Thyroid gland (tissue), 4 donors: ENCODE measurements at regions not wholly inside any gene's neighbourhood (a gene's known extent, or its start where the extent isn't known, plus 50 kb on each side); places are given as distances from the start of the nearest gene placed in this dataset.
A peak's percentile ranks its signal among the peaks of the same experiment; 100 is the strongest.

Experiments used
- DNase-seq, 2 donors: peaks; one replicate each; pipeline ENCODE4 v3.0.0-alpha.2; 2019
- H3K27ac ChIP-seq, 3 donors: fragments of 200-600 bp; sonication (generic); 1 replicate in 2 of 3; 2 replicates in 1 of 3; pipeline ENCODE4 v1.5.1; 2016 to 2019; ENCODE audit warnings: mild to moderate bottlenecking in 1 of 3, moderate library complexity in 1 of 3
- H3K27me3 ChIP-seq: fragments of 200-600 bp; sonication (generic); one replicate; pipeline ENCODE4 v1.5.1; 2019
- H3K36me3 ChIP-seq, 2 donors: fragments of 200-600 bp; sonication (generic); one replicate each; pipeline ENCODE4 v1.5.1; 2016 to 2019
- H3K4me1 ChIP-seq, 2 donors: fragments of 200-600 bp; sonication (generic); one replicate each; pipeline ENCODE4 v1.5.1; 2017 to 2019
- H3K4me3 ChIP-seq, 3 donors: fragments of 200-600 bp; sonication (generic); replicated peaks in 1 of 3; 1 replicate in 2 of 3; 2 replicates in 1 of 3; pipeline ENCODE4 v1.5.1; 2016; ENCODE audit warnings: mild to moderate bottlenecking in 1 of 3
- H3K9me3 ChIP-seq: fragments of 200-600 bp; sonication (generic); one replicate; pipeline ENCODE4 v1.5.1; 2017
- POLR2A ChIP-seq, 2 donors: fragments of 450-650 bp; IDR thresholded peaks; one replicate each; pipeline ENCODE4 v1.6.1; 2017; ENCODE audit warnings: antibody characterized with exemption in 2 of 2, mild to moderate bottlenecking in 2 of 2, moderate library complexity in 1 of 2
- WGBS, 2 donors: methylation state at CpG; one replicate each; pipeline ENCODE4 v1.1.5; 2017; 5-methylcytosine and 5-hydroxymethylcytosine counted together
- intact Hi-C: fragments of 100-400 bp; cut with DNase I; formaldehyde crosslinking; loops from one replicate; pipeline ENCODE4 v1.15.1; 2023
- TF ChIP-seq, protein P1 (sequence below), 6 experiments: fragments of 200-600 bp in 3 of 6; fragments of 450-650 bp in 3 of 6; sonication (generic) in 3 of 6; IDR thresholded peaks; one replicate each; pipeline ENCODE4 v1.5.1; 2016 to 2019; ENCODE audit warnings: antibody characterized with exemption in 6 of 6, mild to moderate bottlenecking in 2 of 6, inconsistent platforms in 1 of 6, moderate library complexity in 1 of 6

- DNase-seq, result peak in 1 of 2 donors; percentile 6
- peak overlapping the region in 1 of 3 donors; percentile 36 for H3K27ac ChIP-seq
Observed at GRCh38 chr4:147340111-147340510, 140.8 kb upstream of the EDNRA start.

GRCh38 chr4:147340591-147341120 is 140.2 kb upstream of the EDNRA start:
- H3K9me3 ChIP-seq, result no peaks in the 10 kb centered on the region
- no peak for TF ChIP-seq POLR2A (IDR thresholded peaks at IDR 0.05)
- TF ChIP-seq, protein P1, sequence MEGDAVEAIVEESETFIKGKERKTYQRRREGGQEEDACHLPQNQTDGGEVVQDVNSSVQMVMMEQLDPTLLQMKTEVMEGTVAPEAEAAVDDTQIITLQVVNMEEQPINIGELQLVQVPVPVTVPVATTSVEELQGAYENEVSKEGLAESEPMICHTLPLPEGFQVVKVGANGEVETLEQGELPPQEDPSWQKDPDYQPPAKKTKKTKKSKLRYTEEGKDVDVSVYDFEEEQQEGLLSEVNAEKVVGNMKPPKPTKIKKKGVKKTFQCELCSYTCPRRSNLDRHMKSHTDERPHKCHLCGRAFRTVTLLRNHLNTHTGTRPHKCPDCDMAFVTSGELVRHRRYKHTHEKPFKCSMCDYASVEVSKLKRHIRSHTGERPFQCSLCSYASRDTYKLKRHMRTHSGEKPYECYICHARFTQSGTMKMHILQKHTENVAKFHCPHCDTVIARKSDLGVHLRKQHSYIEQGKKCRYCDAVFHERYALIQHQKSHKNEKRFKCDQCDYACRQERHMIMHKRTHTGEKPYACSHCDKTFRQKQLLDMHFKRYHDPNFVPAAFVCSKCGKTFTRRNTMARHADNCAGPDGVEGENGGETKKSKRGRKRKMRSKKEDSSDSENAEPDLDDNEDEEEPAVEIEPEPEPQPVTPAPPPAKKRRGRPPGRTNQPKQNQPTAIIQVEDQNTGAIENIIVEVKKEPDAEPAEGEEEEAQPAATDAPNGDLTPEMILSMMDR (IDR thresholded peaks at IDR 0.05), result no peak
- H3K36me3 ChIP-seq, result no peaks in the 10 kb centered on the region
- DNase-seq, result no peak
- 61 to 71% methylated on average over 3 of the region's 3 CpGs for WGBS, 2 donors
- H3K4me3 ChIP-seq, result no peak overlapping the region
- intact Hi-C loops, result no loop called here
- no peaks in the 10 kb centered on the region for H3K27me3 ChIP-seq
- peaks cover 7 to 9% of the 10 kb centered on the region in 2 donors for H3K4me1 ChIP-seq
- H3K27ac ChIP-seq, result no peak overlapping the region

More at GRCh38 chr4:147340111-147340510, 140.8 kb upstream of the EDNRA start:
- Histone ChIP-seq H3K4me1 (peaks cover 7 to 9% of the 10 kb centered on the region in 2 donors), H3K27me3 (no peaks in the 10 kb centered on the region), H3K4me3 (no peak overlapping the region), H3K36me3 (no peaks in the 10 kb centered on the region), H3K9me3 (no peaks in the 10 kb centered on the region)
- intact Hi-C loops, result no loop called here
- 55 to 89% methylated on average over 1 of the region's 1 CpG for WGBS, 2 donors
- TF ChIP-seq POLR2A (IDR thresholded peaks at IDR 0.05), result no peak
- TF ChIP-seq, protein P1 (IDR thresholded peaks at IDR 0.05), result no peak

GRCh38 chr4:147343692-147344091 is 137.2 kb upstream of the EDNRA start:
- no peak for TF ChIP-seq POLR2A (IDR thresholded peaks at IDR 0.05)
- TF ChIP-seq, protein P1 (IDR thresholded peaks at IDR 0.05), result no peak
- Histone ChIP-seq H3K27ac (no peak overlapping the region), H3K4me1 (peaks cover 7 to 9% of the 10 kb centered on the region in 2 donors), H3K27me3 (no peaks in the 10 kb centered on the region), H3K9me3 (no peaks in the 10 kb centered on the region), H3K4me3 (no peak overlapping the region), H3K36me3 (no peaks in the 10 kb centered on the region)
- intact Hi-C loops, result no loop called here
- no peak for DNase-seq
- 45 to 65% methylated on average over 1 of the region's 1 CpG for WGBS, 2 donors

DNA sequence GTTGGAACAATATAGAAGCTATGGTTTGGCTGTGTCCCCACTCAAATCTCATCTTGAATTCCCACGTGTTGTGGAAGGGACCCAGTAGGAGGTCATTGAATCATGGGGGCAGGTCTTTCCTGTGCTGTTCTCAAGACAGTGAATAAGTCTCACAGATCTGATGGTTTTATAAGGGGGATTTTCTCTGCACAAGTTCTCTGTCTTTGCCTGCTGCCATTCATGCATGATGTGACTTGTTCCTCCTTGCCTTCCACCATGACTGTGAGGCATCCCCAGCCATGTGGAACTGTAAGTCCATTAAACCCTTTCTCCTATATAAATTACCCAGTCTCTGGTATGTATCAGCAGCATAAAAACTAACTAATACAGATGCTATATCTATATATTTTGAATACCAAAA is 135.2 kb upstream of the EDNRA start:
- no peak for TF ChIP-seq POLR2A (IDR thresholded peaks at IDR 0.05)
- TF ChIP-seq, protein P1 (IDR thresholded peaks at IDR 0.05), result no peak
- H3K4me3 ChIP-seq, result no peak overlapping the region
- WGBS, 2 donors, result 77 to 93% methylated on average over 1 of the region's 1 CpG
- no peaks in the 10 kb centered on the region for H3K27me3 ChIP-seq
- intact Hi-C loops, result no loop called here
- peaks cover under 1 to 2% of the 10 kb centered on the region in 2 donors for H3K4me1 ChIP-seq
- H3K27ac ChIP-seq, result no peak overlapping the region
- no peak for DNase-seq
- H3K36me3 ChIP-seq, result no peaks in the 10 kb centered on the region
- H3K9me3 ChIP-seq, result no peaks in the 10 kb centered on the region

- TF ChIP-seq, protein P1 (IDR thresholded peaks at IDR 0.05), result no peak
- TF ChIP-seq POLR2A (IDR thresholded peaks at IDR 0.05), result no peak
- 82 to 85% methylated on average over 8 of the region's 8 CpGs for WGBS, 2 donors
- Histone ChIP-seq H3K4me3 (no peak overlapping the region), H3K27me3 (no peaks in the 10 kb centered on the region), H3K9me3 (no peaks in the 10 kb centered on the region), H3K27ac (no peak overlapping the region), H3K4me1 (no peaks in the 10 kb centered on the region), H3K36me3 (no peaks in the 10 kb centered on the region)
- intact Hi-C loops, result no loop called here
- no peak for DNase-seq
Observed at GRCh38 chr4:147347217-147347616, 133.7 kb upstream of the EDNRA start.
